NCI-H2196 (cell line): ENCODE measurements at regions not wholly inside any gene's neighbourhood (a gene's known extent, or its start where the extent isn't known, plus 50 kb on each side); places are given as distances from the start of the nearest gene placed in this dataset.
"Not testable (repeated sequence)": the region's sequence is repeated elsewhere in the genome, so short reads cannot be mapped to it uniquely, and the experiment has no call there.

Experiments
- DNase-seq: peaks from one replicate; lab custom pipeline; 2025; ENCODE audit not compliant: unreplicated experiment; lab: John Stamatoyannopoulos, UW

DNA sequence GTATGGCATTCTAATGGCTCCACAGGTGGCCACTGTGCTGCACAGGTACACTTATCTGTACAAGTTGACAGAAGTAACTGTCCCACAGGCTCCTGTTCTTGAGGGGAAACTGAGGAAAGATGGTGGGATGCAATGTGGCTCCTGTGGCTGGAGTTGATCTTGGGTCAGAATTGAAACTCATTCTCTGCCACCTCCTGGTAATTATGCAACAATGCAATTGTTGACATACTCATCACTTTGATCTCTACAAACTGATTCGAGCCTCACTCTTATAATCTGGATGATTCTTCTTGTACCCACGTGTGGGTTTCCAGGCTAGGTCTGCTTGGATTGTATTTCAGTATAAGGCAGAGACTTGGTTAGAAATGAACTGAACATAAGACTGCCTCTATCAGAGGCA lies 148.8 kb downstream of the CCNG2 start:
- no peak for DNase-seq

DNA sequence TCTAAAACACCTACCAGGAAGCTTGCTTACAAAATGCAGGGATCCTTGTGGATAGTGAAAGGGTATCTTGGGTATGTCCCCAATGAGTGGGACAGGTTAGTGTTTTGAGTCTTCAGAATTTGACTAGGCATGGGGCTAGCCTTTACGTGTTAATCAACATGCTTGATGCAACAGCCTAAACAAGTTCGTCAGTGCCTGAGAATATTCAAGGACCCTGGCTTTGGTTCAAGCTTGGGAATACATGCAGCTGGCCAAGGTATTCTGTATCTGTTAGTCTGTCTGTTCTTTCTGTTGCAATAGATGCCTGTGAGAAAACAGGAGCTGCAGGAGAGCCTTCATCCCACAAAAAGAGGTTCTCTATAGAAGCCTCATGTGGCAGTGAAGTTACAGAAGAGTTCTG lies 149.5 kb downstream of the CCNG2 start:
- DNase-seq, result no peak

GRCh38 chr4:77308843-77309242 lies 151.8 kb downstream of the CCNG2 start:
- peak; percentile 22 for DNase-seq

GRCh38 chr4:77309496-77309895 lies 152.5 kb downstream of the CCNG2 start:
- DNase-seq, result no peak

GRCh38 chr4:77310931-77311330 lies 153.9 kb downstream of the CCNG2 start:
- DNase-seq, result no peak

DNA sequence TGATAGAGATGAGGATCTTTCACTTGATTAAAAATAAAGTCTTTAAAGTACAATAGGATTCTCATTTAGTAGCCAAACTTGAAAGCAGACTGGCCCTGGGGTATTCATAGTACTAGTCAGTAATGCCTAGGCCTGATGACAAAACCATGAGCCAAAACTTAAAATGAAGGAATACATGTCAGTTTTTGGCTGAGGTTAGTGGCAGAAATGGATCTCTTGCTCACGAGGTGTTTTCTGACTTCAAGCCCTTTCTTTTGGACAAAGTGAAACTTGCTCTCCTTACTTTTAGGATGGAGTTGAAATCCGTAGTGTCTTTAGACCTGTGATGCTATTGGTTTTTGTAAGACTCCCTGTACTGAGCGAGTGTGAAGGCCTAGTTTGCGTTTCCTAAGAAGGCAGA lies 157.7 kb downstream of the CCNG2 start:
- no peak for DNase-seq

GRCh38 chr4:77327151-77327550 lies 170.1 kb downstream of the CCNG2 start:
- DNase-seq, result no peak

DNA sequence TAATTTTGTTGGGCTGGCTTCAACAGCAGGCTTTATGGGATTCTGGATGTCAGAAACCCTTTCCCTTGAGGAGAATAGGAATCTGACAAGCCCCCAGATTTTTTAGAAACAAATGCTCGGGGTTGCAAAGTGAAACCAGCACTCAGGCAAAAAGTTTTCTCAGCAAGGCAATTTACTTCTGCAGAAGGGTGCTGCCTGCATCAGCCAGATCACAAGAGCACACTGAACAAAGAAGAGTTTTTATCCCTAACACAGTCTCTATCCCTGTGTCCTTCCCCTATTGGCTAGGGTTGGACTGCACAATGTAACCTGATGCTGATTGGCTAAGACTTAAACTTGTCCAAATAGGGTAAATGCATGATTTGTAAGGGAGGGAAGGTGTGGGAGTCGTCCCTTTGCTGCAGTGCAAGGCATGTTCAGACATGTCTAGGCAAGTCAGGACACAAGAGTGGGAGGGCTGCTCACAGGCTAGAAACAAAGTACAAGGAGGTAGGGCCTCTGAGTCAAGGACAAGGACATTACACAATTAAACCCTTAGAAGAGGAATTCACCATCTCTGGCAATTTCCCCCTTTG lies 175.8 kb downstream of the CCNG2 start:
- no peak for DNase-seq

DNA sequence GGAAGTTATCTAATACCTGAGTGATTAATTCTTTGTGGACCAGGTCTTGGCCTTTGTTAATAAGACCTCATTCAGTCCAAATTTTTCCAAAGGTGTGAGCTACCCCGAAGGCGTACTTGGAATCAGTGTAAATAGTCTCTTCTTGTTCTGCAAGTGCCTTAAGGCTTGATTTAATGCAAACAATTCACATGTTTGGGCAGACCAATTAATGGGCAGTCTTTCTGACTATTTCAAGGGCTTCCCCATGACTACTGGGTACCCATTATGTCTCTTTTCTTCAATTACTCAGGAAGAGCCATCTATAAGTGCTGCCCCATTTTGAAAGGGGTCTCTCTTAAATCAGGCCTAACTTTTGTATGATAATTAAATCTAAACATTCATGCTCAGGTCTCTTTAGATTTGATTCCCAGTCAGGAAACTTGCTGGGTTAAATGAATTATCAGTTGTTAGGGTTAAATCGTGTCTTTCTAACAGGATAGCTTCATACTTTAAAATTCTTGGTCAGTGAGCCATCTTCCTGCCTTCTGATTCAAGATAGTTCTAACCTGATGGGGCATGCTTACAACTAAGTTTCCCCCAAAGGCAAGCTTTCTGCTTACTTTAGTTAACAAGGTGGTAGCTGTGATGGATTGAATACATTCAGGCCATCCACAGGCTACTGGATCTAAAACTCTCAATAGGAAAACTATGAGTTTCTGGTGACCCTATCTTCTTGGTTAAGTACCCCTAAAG lies 179.6 kb downstream of the CCNG2 start:
- DNase-seq, result no peak

DNA sequence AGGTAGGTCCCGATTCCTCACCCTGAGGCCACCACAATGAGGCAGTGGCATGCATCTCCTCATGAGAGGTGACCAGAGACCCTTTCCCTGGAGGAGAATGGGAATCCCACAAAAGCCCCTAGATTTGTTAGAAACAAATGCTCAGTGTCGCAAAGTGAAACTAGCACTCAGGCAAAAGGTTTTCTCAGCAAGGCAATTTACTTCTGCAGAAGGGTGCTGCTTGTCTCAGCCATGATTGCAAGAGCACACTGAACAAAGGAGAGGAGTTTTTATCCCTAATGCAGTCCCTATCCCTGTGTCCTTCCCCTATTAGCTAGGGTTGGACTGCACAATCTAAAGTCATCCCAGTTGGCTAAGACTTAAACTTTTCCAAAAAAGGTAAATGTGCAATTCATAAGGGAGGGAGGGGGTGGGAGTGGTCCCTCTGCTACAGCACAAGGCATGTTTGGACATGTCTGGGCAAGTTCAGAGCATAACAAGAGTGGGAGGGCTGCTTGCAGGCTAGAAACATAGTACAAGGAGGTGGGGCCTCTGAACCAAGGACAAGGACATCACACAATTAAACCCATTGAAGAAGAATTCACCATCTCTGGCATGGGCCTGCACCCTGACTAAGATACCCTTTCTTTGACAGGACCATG lies 185.3 kb downstream of the CCNG2 start:
- no peak for DNase-seq

GRCh38 chr4:77344001-77344400 lies 187.0 kb downstream of the CCNG2 start:
- no peak for DNase-seq

GRCh38 chr4:77344784-77345183 lies 187.8 kb downstream of the CCNG2 start:
- DNase-seq, result no peak

- no peak for DNase-seq
Observed at GRCh38 chr4:77347351-77347966, 190.5 kb downstream of the CCNG2 start.

- DNase-seq, result no peak
Observed at GRCh38 chr4:77348815-77349214, 191.8 kb downstream of the CCNG2 start.

GRCh38 chr4:77349364-77349763 lies 192.4 kb downstream of the CCNG2 start:
- no peak for DNase-seq

DNA sequence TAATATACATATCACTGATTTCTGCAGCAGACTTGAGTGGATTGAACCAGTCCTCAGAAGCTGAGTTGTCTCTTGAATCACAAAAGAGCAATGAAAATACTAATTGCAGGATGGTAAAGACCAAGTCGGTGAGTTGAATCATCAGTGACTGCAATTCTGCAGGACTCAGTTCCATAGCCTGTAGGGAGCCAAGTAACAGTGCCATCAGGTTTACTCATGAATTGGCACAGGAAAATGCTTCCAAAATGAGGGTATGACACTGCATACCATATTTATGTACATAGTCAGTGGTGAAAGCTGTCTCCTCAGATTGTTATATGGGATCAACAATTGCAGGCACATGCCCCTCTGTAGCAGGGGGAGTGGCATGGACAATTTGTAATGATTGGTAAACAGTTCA lies 192.8 kb downstream of the CCNG2 start:
- DNase-seq, result no peak

GRCh38 chr4:77352192-77352591 lies 195.2 kb downstream of the CCNG2 start:
- DNase-seq, result no peak

DNA sequence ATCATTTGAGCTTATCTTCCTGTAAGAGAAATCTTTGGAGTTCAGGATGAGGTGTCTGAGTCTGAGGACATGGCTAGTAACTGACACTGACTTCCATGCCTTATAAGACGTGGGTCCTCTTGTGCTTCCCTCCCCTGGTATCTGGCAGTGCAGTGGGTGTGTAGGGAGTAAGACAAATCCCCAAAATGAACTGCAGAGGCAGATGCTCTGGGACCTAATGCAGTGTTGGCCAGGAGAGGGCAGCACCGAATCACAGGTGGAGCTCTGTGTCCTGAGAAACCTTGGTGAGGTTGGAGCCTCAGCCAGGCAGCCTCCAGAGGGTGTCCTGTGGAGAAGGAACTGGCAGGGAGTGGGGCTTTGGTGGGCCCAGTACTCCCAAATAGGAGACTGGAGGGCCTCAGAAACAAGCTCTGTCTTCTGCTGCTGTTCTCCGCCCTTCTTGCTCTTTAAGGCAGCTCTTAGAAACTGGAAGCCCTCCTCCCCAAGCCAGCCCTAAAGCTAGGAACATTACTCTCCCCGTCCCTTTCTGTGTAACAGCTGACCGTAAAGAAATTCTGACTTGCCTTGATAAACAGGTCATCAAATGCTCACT lies 196.8 kb downstream of the CCNG2 start:
- DNase-seq, result not testable (repeated sequence)

GRCh38 chr4:77354550-77354949 lies 197.5 kb downstream of the CCNG2 start:
- DNase-seq, result no peak

DNA sequence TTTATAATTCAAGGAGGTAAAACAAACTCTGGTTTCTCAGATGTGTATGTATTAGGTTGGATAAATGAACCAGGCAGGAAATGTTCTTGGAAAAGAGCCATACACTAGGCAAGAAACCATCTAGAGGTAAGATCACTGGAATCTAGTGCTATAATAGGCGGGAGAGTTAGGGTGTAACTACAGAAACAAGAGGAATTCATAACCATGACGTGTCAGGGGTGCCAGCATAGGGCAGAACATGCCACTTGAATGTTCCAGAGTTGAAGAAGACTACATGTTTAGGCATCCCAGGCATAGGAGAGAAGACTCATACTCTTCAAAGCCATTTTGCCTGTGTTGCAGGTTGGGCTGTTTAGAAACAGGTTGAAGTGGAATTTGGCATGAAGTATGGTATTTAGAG lies 198.7 kb downstream of the CCNG2 start:
- DNase-seq, result no peak

DNA sequence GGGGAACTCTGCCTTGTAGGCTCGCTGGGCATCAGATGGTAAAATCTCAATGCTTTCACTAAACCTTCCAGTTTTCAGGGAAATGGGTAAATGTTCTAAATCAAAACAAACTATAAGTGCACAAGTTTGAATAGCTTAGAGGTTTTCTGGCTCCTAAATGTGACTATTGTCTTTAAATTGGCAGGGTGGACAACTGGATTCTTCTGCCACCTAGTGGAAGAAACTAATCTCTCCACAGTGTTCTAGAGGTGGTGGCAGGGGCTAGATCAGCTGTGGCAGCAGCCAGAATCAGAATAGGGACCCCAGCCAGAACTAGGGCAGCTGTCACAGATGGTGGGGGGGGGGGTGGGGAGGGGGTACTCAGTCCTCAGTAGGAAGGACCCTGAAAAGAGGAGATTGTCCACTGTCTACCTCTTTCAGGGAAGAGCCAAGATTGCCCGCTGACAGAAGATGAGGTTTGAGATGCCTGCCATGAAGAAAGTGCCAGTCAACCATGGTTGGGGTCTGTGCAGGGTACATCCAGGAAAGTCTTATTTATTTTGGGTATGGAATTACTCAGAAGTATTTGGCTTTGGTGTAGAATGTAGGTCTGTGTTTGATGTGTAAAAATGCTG lies 201.4 kb downstream of the CCNG2 start:
- peak; percentile 13 for DNase-seq
